C1 segment of cervical spinal cord (tissue), 14 donors: ENCODE measurements at regions not wholly inside any gene's neighbourhood (a gene's known extent, or its start where the extent isn't known, plus 50 kb on each side); places are given as distances from the start of the nearest gene placed in this dataset.

ENCODE experiments used
- DNase-seq, 14 donors: peaks; one replicate each; lab custom pipeline; 2025; lab: John Stamatoyannopoulos, UW

GRCh38 chr3:24756101-24756888, 261.6 kb upstream of the THRB start:
- no peak for DNase-seq

DNA sequence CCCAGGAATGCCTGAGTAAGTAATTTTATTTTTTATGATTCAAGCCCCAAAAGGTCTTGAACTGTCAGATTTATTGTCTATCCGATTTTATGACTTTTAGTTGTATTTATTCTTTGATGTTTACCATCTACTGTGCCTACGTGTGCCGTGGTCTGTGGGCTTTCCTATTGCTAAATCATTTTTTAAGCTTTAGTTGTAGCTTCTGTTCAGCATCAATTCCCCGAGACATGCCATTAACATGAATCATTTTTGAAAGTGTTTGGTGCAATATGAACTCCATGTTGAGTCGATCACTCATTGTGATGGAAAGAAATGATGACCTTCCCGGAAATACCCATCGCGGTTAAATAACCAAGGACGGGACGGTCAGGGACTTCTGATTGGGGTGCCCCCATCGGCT, 268.7 kb upstream of the THRB start:
- DNase-seq: no peak

DNA sequence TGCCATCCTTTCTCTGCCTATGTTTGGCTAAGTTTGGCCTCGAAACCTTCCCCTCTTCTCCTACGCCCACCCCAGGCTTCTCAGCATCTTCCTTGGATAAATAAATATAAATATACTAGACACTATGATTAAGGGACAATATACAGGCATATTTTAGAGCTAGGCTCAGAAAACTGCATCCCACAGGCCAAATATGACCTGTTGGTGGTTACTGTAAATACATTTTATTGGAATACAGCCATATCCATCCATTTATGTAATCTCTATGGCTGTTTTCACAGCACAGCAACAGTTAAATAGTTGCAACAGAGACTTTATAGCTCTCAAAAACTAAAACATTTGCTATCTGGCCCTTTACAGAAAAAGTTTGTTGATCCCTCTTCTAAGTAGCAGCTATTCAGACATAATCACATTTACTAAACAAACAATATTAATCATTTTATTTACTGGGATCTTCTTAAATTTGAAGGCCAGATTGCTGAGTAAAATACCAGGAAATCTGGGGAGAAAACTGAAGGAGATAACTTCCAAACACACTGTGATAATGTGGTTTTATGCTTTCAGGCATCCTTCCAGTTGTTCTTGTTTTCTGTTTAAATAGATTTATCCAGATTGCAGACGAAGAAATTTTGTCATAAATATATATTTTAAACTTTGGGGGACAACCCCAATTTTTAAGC, 269.7 kb upstream of the THRB start:
- no peak for DNase-seq

DNA sequence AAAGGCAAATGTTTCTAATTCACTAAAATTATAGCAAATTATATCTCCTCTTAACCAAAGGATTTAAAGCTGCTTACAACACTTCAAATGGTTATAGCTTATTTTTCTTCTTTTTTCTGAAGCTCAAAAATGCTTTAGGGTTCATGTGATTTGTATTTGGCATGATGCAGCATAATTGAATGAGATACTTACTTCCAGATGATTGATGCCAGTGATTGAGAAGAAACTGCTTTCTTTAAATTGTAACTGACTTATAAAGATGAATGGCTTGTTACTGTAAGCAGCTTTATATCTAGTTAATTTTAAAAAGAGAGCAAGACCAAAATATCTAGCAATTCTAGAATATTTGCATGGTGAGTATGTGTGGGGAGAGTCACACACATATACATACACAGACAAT, 270.7 kb upstream of the THRB start:
- no peak for DNase-seq

GRCh38 chr3:24769918-24770317, 275.3 kb upstream of the THRB start:
- DNase-seq: no peak

GRCh38 chr3:24773798-24774197, 279.1 kb upstream of the THRB start:
- DNase-seq: peak in 11 of 14 donors; percentile 0 to 36 (median 14)

DNA sequence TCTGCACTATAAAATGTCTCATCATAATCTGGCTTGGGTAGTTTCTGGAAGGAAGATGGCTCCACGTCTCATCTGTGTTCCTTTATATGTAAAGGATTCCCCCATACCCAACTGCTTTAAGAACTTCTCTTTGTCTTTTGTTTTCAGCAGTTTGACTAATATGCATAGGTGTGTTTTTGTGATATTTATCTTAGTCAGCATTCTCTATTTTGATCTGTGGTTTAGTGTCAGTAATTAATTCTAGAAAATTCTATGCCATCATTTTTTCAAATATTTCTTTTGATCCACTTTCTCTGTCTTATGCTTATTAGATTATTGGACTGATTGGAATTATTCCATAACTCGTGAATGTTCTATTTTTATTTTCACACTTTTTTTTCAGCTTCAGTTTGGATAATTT, 286.3 kb upstream of the THRB start:
- DNase-seq: no peak

DNA sequence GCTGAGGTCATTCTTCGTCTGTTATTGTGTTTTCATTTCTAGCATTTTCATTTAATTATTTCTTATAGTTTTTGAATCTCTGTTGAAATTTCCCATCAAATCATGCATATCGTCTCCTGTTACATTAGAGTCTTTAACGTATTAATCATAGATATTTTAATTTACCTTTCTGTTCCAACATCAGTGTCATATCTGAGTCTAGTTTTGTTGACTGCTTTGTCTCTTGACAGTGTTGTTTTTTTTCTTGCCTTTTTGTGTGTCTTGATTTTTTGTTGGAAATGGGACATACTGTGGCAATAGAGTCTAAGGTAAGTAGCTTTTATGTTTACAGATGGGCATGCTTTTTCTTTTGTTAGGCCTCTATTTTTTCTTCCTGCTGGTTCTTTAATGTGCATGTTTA, 286.8 kb upstream of the THRB start:
- DNase-seq: no peak

- no peak for DNase-seq
Measured at GRCh38 chr3:24793896-24794295, 299.2 kb upstream of the THRB start.

DNA sequence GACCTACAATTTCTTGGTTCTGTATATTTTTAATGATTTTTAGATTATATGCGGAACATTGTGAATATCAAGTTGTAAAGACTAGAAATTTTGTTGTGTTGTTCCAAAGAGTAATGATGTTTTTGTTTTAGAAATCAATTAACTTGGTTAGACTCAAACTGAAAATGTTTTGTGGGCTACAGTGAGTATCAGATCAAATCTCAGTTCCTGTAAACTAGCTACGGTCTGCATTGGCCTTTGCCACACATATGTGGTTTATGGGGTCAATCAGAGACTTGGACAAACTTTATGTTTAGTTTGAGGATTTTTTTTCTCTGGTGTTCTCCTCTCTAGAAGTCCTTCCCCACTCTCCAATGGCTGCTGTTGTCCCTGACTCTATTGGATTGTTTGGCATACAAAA, 308.0 kb upstream of the THRB start:
- no peak for DNase-seq

- DNase-seq: no peak
Measured at GRCh38 chr3:24804095-24804494, 309.4 kb upstream of the THRB start.

GRCh38 chr3:24810881-24811280, 316.2 kb upstream of the THRB start:
- DNase-seq: peak in 1 of 14 donors; percentile 27

GRCh38 chr3:24812116-24812515, 317.5 kb upstream of the THRB start:
- DNase-seq: no peak

DNA sequence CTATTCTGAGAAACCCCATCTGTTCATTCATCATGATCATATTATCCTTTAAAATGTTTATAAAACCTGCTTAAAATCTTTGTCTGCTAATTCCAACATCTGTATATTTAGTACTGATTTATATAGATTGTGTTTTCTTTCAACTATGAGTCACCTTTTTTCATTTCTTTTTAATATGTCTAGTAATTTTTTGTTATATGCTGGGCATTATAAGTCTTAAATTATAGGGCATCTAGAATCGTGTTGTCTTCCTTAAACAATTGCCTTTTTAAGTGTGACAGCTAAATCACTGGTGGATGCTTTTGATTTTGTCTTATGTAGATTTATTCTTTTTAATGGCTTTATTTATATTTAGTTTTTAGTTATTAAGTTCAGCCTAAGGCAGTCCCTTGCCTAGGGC, 323.4 kb upstream of the THRB start:
- DNase-seq: no peak

DNA sequence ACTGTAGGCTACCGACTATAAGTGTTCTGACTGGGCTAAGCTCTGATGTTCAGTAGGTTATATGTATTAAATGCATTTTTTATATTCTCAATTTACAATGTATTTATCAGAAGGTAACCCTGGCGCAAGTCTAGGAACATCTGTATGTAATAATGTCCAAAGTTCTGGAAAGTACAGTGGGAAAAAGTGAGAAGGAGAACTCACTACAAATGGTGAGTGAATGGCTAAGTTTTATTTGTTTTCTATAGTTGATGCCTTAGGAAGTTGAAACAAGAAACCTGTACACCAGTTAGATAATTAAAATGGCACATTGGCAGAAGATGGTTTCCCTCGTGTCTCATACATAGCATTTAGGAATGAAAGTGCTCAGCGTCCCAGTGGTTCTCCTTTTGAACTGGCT, 333.4 kb upstream of the THRB start:
- DNase-seq: no peak

DNA sequence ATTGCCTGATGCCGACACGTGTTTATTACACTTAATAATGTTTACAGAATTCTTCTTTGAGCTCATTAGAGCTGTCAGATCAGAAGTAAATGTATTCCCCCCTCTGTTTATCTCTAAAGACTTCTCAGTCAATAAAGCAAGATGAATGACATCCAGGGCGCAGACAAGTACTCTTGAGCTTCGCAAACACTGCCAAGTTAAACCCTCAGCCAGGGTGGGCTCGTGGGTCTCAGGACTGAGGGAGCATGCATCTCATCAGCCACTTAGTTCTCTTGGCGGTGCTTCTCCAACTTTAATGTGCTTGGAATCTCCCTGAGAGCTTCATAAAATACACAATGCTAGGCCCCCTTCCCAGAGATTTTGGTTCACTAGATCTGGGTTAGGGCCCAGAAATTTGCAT, 333.9 kb upstream of the THRB start:
- DNase-seq: no peak

GRCh38 chr3:24829011-24829581, 334.4 kb upstream of the THRB start:
- peak in 6 of 14 donors; percentile 9 to 53 (median 31) for DNase-seq

GRCh38 chr3:24829629-24830229, 335.1 kb upstream of the THRB start:
- peak in 3 of 14 donors; percentile 4 to 29 (median 26) for DNase-seq

GRCh38 chr3:24830230-24831152, 335.8 kb upstream of the THRB start:
- peak in 1 of 14 donors; percentile 7 for DNase-seq

GRCh38 chr3:24831221-24831620, 336.6 kb upstream of the THRB start:
- DNase-seq: no peak

GRCh38 chr3:24832891-24833290, 338.2 kb upstream of the THRB start:
- no peak for DNase-seq
